ENCODE measurements at regions not wholly inside any gene's neighbourhood (a gene's known extent, or its start where the extent isn't known, plus 50 kb on each side); places are given as distances from the start of the nearest gene placed in this dataset.

GRCh38 chr12:126219654-126220279 is 1154.5 kb downstream of the AACS start:
- TF ChIP-seq, protein P1, sequence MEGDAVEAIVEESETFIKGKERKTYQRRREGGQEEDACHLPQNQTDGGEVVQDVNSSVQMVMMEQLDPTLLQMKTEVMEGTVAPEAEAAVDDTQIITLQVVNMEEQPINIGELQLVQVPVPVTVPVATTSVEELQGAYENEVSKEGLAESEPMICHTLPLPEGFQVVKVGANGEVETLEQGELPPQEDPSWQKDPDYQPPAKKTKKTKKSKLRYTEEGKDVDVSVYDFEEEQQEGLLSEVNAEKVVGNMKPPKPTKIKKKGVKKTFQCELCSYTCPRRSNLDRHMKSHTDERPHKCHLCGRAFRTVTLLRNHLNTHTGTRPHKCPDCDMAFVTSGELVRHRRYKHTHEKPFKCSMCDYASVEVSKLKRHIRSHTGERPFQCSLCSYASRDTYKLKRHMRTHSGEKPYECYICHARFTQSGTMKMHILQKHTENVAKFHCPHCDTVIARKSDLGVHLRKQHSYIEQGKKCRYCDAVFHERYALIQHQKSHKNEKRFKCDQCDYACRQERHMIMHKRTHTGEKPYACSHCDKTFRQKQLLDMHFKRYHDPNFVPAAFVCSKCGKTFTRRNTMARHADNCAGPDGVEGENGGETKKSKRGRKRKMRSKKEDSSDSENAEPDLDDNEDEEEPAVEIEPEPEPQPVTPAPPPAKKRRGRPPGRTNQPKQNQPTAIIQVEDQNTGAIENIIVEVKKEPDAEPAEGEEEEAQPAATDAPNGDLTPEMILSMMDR (conservative IDR thresholded peaks at IDR 0.05; ENCODE audit: low read length), result no peak
- no peak for TF ChIP-seq EZH2phosphoT487 (IDR thresholded peaks at IDR 0.05; ENCODE audit: borderline replicate concordance, low read depth, low read length)
